A673 (cell line): ENCODE measurements at regions not wholly inside any gene's neighbourhood (a gene's known extent, or its start where the extent isn't known, plus 50 kb on each side); places are given as distances from the start of the nearest gene placed in this dataset.

Experiments
- BruUV-seq: library from RNA; stranded (reverse); fragments of 400-500 nt; replicated peaks from 2 replicates; lab custom pipeline; 2021; lab: Mats Ljungman, UMichigan
- CTCF ChIA-PET: fragments of 300-600 bp; sonication (Branson Sonifier 250); formaldehyde crosslinking; loops from one replicate; lab custom pipeline; 2022; ENCODE audit warnings: antibody characterized with exemption; lab: Charles Lee
- POLR2A ChIA-PET: fragments of 300-600 bp; sonication (Branson Sonifier 250); formaldehyde crosslinking; loops from one replicate; lab custom pipeline; 2022; ENCODE audit warnings: antibody characterized with exemption; ENCODE audit not compliant: low non-redundant PET; lab: Charles Lee
- DNase-seq: peaks from one replicate; pipeline ENCODE4 v3.0.0-alpha.2; 2015; ENCODE audit warnings: low spot score
- H3K27ac ChIP-seq: fragments of 200-600 bp; sonication (generic); 2 replicates; pipeline ENCODE4 v1.5.1; 2016; ENCODE audit warnings: mixed run types, low read depth, mild to moderate bottlenecking, mixed read lengths, antibody characterized with exemption, low read length; ENCODE audit not compliant: poor library complexity, severe bottlenecking
- H3K27me3 ChIP-seq: fragments of 200-600 bp; sonication (generic); replicated peaks from 2 replicates; pipeline ENCODE4 v1.6.1; 2017; ENCODE audit warnings: mixed run types, low read depth, mild to moderate bottlenecking, mixed read lengths, antibody characterized with exemption, low read length; ENCODE audit not compliant: insufficient read depth, poor library complexity
- H3K36me3 ChIP-seq: fragments of 200-600 bp; sonication (generic); 2 replicates; pipeline ENCODE4 v1.6.1; 2016; ENCODE audit warnings: mixed run types, mild to moderate bottlenecking, mixed read lengths, antibody characterized with exemption, low read length; ENCODE audit not compliant: insufficient read depth, poor library complexity, severe bottlenecking
- H3K4me1 ChIP-seq: fragments of 200-600 bp; sonication (generic); 2 replicates; pipeline ENCODE4 v1.6.1; 2017; ENCODE audit warnings: mixed run types, mild to moderate bottlenecking, mixed read lengths, antibody characterized with exemption, low read length; ENCODE audit not compliant: insufficient read depth, poor library complexity, severe bottlenecking
- H3K4me3 ChIP-seq: fragments of 200-600 bp; sonication (generic); 2 replicates; pipeline ENCODE4 v1.5.1; 2016; ENCODE audit warnings: low read depth, mixed run types, mild to moderate bottlenecking, mixed read lengths, low read length; ENCODE audit not compliant: poor library complexity, severe bottlenecking
- H3K9me3 ChIP-seq: fragments of 200-600 bp; sonication (generic); 2 replicates; pipeline ENCODE4 v1.6.1; 2016; ENCODE audit warnings: mixed run types, low read depth, mild to moderate bottlenecking, mixed read lengths, antibody characterized with exemption, low read length; ENCODE audit not compliant: poor library complexity, severe bottlenecking
- CTCF ChIP-seq: fragments of 300-800, 200-600 bp; sonication (generic); conservative IDR thresholded peaks from 2 replicates; pipeline ENCODE4 v1.5.1; 2017; ENCODE audit warnings: low read depth, mild to moderate bottlenecking, antibody characterized with exemption, low read length, moderate library complexity, mixed read lengths
- EZH2 ChIP-seq: fragments of 200-600 bp; sonication (generic); IDR thresholded peaks from 2 replicates; pipeline ENCODE4 v1.6.1; 2017; ENCODE audit warnings: borderline replicate concordance, low read depth, mild to moderate bottlenecking, mixed read lengths, antibody characterized with exemption, low read length; ENCODE audit not compliant: poor library complexity, severe bottlenecking
- intact Hi-C: fragments of 100-400 bp; cut with micrococcal nuclease; formaldehyde crosslinking; loops from one replicate; pipeline ENCODE4 v1.10.0; 2022; ENCODE audit not compliant: unreplicated experiment

- H3K27me3 ChIP-seq, result peaks cover 8% of the 10 kb centered on the region
- BruUV-seq, result no TSS peak
- POLR2A ChIA-PET, result no interaction called here
- H3K27ac ChIP-seq, result no peak overlapping the region
- no peaks in the 10 kb centered on the region for H3K9me3 ChIP-seq
- intact Hi-C loops, result no loop called here
- H3K4me3 ChIP-seq, result no peak overlapping the region
- TF ChIP-seq EZH2, result no peak
- TF ChIP-seq CTCF, result no peak
- CTCF ChIA-PET, result no interaction called here
- no peak for DNase-seq
- H3K4me1 ChIP-seq, result no peaks in the 10 kb centered on the region
- H3K36me3 ChIP-seq, result no peaks in the 10 kb centered on the region
Observed at GRCh38 chr13:103521532-103521931, 455.3 kb upstream of the SLC10A2 start.

- BruUV-seq, result no TSS peak
- CTCF ChIA-PET, result no interaction called here
- TF ChIP-seq CTCF (no peak), EZH2 (no peak)
- Histone ChIP-seq H3K27me3 (peaks cover 12% of the 10 kb centered on the region), H3K9me3 (no peaks in the 10 kb centered on the region), H3K4me1 (no peaks in the 10 kb centered on the region), H3K27ac (no peak overlapping the region), H3K36me3 (no peaks in the 10 kb centered on the region), H3K4me3 (no peak overlapping the region)
- POLR2A ChIA-PET, result no interaction called here
- intact Hi-C loops, result no loop called here
- no peak for DNase-seq
Observed at GRCh38 chr13:103517768-103518102, 451.5 kb upstream of the SLC10A2 start.

GRCh38 chr13:103517066-103517767 is 451.0 kb upstream of the SLC10A2 start:
- intact Hi-C loops, result no loop called here
- no peak overlapping the region for H3K27ac ChIP-seq
- no peaks in the 10 kb centered on the region for H3K9me3 ChIP-seq
- no peak overlapping the region for H3K4me3 ChIP-seq
- H3K36me3 ChIP-seq, result no peaks in the 10 kb centered on the region
- BruUV-seq, result no TSS peak
- ChIA-PET POLR2A (no interaction called here), CTCF (no interaction called here)
- H3K27me3 ChIP-seq, result peaks cover 12% of the 10 kb centered on the region
- DNase-seq, result no peak
- TF ChIP-seq CTCF (no peak), EZH2 (no peak)
- no peaks in the 10 kb centered on the region for H3K4me1 ChIP-seq
